Loucy (cell line): ENCODE measurements at regions not wholly inside any gene's neighbourhood (a gene's known extent, or its start where the extent isn't known, plus 50 kb on each side); places are given as distances from the start of the nearest gene placed in this dataset.

Experiments
- H2AFZ ChIP-seq: fragments of 200-600 bp; sonication (generic); 2 replicates; pipeline ENCODE4 v1.6.0; 2016; ENCODE audit warnings: antibody characterized with exemption, mild to moderate bottlenecking, low read length, moderate library complexity
- H3F3A ChIP-seq: fragments of 200-600 bp; 2 replicates; pipeline ENCODE4 v1.6.0; 2016; ENCODE audit warnings: antibody characterized with exemption, low read depth, mild to moderate bottlenecking
- H3K27me3 ChIP-seq: fragments of 200-600 bp; sonication (generic); 2 replicates; pipeline ENCODE4 v1.6.1; 2014; ENCODE audit warnings: low read length, mild to moderate bottlenecking; ENCODE audit not compliant: insufficient read depth, poor library complexity, severe bottlenecking
- H3K36me3 ChIP-seq: fragments of 200-600 bp; sonication (generic); 2 replicates; pipeline ENCODE4 v1.6.1; 2016; ENCODE audit warnings: low read length; ENCODE audit not compliant: insufficient read depth
- H3K4me1 ChIP-seq: fragments of 200-600 bp; sonication (generic); 2 replicates; pipeline ENCODE4 v1.5.1; 2014; ENCODE audit warnings: low read length, mild to moderate bottlenecking; ENCODE audit not compliant: insufficient read depth, poor library complexity, severe bottlenecking
- H3K4me2 ChIP-seq: fragments of 200-600 bp; sonication (generic); 2 replicates; pipeline ENCODE4 v1.6.0; 2014; ENCODE audit warnings: antibody characterized with exemption, low read length, low read depth, mild to moderate bottlenecking; ENCODE audit not compliant: poor library complexity, severe bottlenecking
- H3K4me3 ChIP-seq: fragments of 200-600 bp; sonication (generic); 2 replicates; pipeline ENCODE4 v1.5.1; 2014; ENCODE audit warnings: low read length, mild to moderate bottlenecking, mixed read lengths; ENCODE audit not compliant: poor library complexity, severe bottlenecking
- H3K79me2 ChIP-seq: fragments of 200-600 bp; sonication (generic); 2 replicates; pipeline ENCODE4 v1.6.1; 2014; ENCODE audit warnings: low read length; ENCODE audit not compliant: insufficient read depth
- H3K9ac ChIP-seq: fragments of 200-600 bp; sonication (generic); 2 replicates; pipeline ENCODE4 v1.6.0; 2014; ENCODE audit warnings: mild to moderate bottlenecking, low read depth, low read length, moderate library complexity; ENCODE audit not compliant: poor library complexity, severe bottlenecking
- H3K9me2 ChIP-seq: fragments of 200-600 bp; sonication (generic); replicated peaks from 2 replicates; pipeline ENCODE4 v1.6.1; 2016; ENCODE audit warnings: low read depth, low read length, mixed read lengths
- H3K9me3 ChIP-seq: fragments of 200-600 bp; sonication (generic); 2 replicates; pipeline ENCODE4 v1.6.1; 2014; ENCODE audit warnings: mild to moderate bottlenecking, antibody characterized with exemption, low read length, low read depth; ENCODE audit not compliant: insufficient read depth
- H4K20me1 ChIP-seq: fragments of 200-600 bp; sonication (generic); 2 replicates; pipeline ENCODE4 v1.6.0; 2014; ENCODE audit warnings: antibody characterized with exemption, low read length, mild to moderate bottlenecking; ENCODE audit not compliant: insufficient read depth, poor library complexity, severe bottlenecking
- EZH2phosphoT487 ChIP-seq: fragments of 200-600 bp; IDR thresholded peaks from 2 replicates; pipeline ENCODE4 v1.6.1; 2018; ENCODE audit warnings: antibody characterized with exemption, mild to moderate bottlenecking, moderate library complexity, borderline replicate concordance
- TF ChIP-seq, protein P1 (sequence below): fragments of 200-600 bp; sonication (generic); conservative IDR thresholded peaks from 2 replicates; pipeline ENCODE4 v1.5.1; 2014; ENCODE audit warnings: mild to moderate bottlenecking, antibody characterized with exemption, low read length

DNA sequence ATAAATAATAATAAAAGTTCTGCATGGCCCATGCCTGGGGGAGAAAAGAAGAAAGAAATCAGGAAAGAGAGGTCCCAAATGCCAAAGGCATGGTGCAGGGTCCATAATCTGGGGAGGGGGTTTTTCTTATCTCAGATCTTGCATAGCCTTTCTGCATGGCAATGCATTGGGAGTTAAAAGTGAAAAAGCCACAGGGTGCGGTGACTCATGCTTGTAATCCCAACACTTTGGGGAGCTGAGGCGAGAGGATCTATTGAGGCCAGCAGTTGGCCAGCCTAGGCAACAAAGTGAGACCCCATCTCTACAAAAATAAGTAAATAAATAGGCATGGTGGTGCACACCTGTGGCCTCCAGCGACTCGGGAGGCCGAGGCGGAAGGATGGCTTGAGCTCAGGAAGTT is 76.8 kb upstream of the GATA2 start:
- no peak overlapping the region for H2AFZ ChIP-seq
- H3K4me1 ChIP-seq: no peaks in the 10 kb centered on the region
- no peak overlapping the region for H3K9ac ChIP-seq
- no peak overlapping the region for H3K4me3 ChIP-seq
- H3F3A ChIP-seq: no peaks in the 10 kb centered on the region
- H3K79me2 ChIP-seq: no peaks in the 10 kb centered on the region
- H3K4me2 ChIP-seq: no peak overlapping the region
- no peak for TF ChIP-seq EZH2phosphoT487
- TF ChIP-seq, protein P1, sequence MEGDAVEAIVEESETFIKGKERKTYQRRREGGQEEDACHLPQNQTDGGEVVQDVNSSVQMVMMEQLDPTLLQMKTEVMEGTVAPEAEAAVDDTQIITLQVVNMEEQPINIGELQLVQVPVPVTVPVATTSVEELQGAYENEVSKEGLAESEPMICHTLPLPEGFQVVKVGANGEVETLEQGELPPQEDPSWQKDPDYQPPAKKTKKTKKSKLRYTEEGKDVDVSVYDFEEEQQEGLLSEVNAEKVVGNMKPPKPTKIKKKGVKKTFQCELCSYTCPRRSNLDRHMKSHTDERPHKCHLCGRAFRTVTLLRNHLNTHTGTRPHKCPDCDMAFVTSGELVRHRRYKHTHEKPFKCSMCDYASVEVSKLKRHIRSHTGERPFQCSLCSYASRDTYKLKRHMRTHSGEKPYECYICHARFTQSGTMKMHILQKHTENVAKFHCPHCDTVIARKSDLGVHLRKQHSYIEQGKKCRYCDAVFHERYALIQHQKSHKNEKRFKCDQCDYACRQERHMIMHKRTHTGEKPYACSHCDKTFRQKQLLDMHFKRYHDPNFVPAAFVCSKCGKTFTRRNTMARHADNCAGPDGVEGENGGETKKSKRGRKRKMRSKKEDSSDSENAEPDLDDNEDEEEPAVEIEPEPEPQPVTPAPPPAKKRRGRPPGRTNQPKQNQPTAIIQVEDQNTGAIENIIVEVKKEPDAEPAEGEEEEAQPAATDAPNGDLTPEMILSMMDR: no peak
- no peaks in the 10 kb centered on the region for H3K9me2 ChIP-seq
- H3K27me3 ChIP-seq: no peaks in the 10 kb centered on the region
- no peaks in the 10 kb centered on the region for H3K36me3 ChIP-seq
- no peaks in the 10 kb centered on the region for H3K9me3 ChIP-seq
- H4K20me1 ChIP-seq: no peaks in the 10 kb centered on the region

DNA sequence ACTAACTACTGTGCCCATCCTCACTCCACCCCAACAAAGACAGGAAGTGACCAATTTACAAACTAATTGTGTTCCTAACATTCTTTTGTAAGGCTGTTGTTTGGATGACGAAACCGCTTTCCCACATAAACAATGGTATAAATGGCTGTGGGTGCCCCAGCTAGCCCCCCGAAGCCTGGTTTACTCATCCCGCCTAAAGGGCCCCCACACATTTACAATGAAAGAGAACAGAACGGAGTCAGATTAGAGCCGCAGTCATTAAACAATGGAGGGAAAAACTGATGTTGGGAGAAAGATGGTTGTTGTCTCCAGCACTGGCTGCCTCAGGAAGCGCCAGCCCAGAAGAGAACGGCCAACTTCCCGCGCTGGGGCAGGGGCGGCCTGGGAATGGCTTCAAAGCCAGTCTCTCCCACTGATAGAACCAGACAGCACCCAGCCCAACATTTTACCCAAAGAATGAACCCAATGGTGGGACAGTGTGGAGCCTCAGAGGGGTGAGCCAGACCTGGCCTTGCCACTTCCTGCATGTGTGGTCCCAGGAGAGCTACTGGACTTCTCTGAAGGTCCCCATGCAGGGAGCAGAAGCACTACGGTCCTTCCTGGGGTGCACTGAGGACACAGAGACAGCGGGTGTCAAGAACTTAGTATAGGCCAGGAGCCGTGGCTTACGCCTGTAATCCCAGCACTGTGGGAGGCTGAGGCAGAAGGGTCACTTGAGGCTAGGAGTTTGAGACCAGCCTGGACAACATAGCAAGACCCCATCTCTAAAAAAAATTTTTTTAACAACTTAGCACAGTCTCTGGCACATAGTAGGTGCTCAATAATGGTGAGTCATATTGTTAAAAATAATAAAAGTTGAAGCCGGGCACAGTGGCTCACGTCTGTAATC is 75.8 kb upstream of the GATA2 start:
- no peaks in the 10 kb centered on the region for H3F3A ChIP-seq
- no peak overlapping the region for H2AFZ ChIP-seq
- no peaks in the 10 kb centered on the region for H3K9me3 ChIP-seq
- no peak overlapping the region for H3K9ac ChIP-seq
- no peaks in the 10 kb centered on the region for H3K27me3 ChIP-seq
- H3K36me3 ChIP-seq: no peaks in the 10 kb centered on the region
- H3K4me2 ChIP-seq: no peak overlapping the region
- TF ChIP-seq, protein P1: no peak
- TF ChIP-seq EZH2phosphoT487: no peak
- H3K79me2 ChIP-seq: no peaks in the 10 kb centered on the region
- H3K9me2 ChIP-seq: no peaks in the 10 kb centered on the region
- no peak overlapping the region for H3K4me3 ChIP-seq
- H4K20me1 ChIP-seq: no peaks in the 10 kb centered on the region
- no peaks in the 10 kb centered on the region for H3K4me1 ChIP-seq

DNA sequence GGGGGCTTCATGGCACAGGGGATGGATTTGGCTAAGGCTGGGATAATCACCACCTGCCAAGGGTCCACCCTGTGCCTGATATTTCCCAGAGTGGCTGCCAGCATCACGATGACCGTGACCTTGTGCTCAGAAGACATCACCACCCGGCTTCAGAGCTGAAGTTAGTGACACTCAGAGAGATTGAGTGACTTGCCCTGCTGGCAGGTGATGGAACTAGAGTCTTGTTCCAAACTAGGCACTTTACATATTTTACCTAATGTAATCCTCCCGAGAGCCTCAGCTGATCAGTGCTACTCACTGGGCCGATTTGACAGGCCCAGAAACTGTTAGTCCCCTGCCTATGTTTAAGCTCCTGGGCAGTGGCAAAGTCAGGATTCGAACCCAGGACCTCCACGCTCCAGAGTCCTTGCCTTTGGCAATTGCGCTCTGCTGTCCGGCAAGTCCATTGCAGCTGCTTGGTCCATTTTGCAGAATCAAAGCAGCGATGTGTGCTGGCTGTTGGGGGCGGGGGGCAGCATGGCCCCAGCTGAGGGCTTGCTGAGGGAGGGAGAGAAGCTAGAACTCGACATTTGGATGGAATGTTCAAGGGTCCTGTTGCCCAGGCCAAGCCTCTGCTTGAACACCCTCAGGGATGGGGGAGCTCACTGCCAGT is 74.8 kb upstream of the GATA2 start:
- Histone ChIP-seq H3F3A (no peaks in the 10 kb centered on the region), H3K36me3 (no peaks in the 10 kb centered on the region), H2AFZ (no peak overlapping the region), H4K20me1 (no peaks in the 10 kb centered on the region), H3K9me3 (no peaks in the 10 kb centered on the region), H3K4me1 (no peaks in the 10 kb centered on the region), H3K79me2 (no peaks in the 10 kb centered on the region), H3K4me3 (no peak overlapping the region), H3K27me3 (no peaks in the 10 kb centered on the region), H3K4me2 (no peak overlapping the region), H3K9ac (no peak overlapping the region), H3K9me2 (no peaks in the 10 kb centered on the region)
- TF ChIP-seq, protein P1: no peak; the same call in 1 of the 2 replicates
- no peak for TF ChIP-seq EZH2phosphoT487
